ENCODE measurements at regions not wholly inside any gene's neighbourhood (a gene's known extent, or its start where the extent isn't known, plus 50 kb on each side); places are given as distances from the start of the nearest gene placed in this dataset.
"Not testable (repeated sequence)": the region's sequence is repeated elsewhere in the genome, so short reads cannot be mapped to it uniquely, and the experiment has no call there.

GRCh38 chr4:132669786-132670185, 479.3 kb upstream of the PCDH10 start:
- H3K9ac ChIP-seq (ENCODE audit: insufficient read length) = no peak overlapping the region

GRCh38 chr4:132670557-132670956, 478.5 kb upstream of the PCDH10 start:
- H3K4me3 ChIP-seq = no peak overlapping the region
- H3K9me3 ChIP-seq (ENCODE audit: low read depth, low read length) = no peaks in the 10 kb centered on the region
- TF ChIP-seq EZH2 (IDR thresholded peaks at IDR 0.05) (no peak), POLR2AphosphoS5 (IDR thresholded peaks at IDR 0.05; ENCODE audit: borderline replicate concordance, low read depth, low read length) (no peak), FOXP2 (optimal IDR thresholded peaks at IDR 0.05; ENCODE audit: control extremely low read depth, extremely low read length, insufficient read depth) (no peak)
- H3K9ac ChIP-seq (ENCODE audit: insufficient read length) = no peak overlapping the region
- H3K27ac ChIP-seq = no peak overlapping the region
- H3K36me3 ChIP-seq (ENCODE audit: insufficient read depth, low read length) = no peaks in the 10 kb centered on the region
- no peak for DNase-seq (ENCODE audit: low read depth, low spot score)

More at GRCh38 chr4:132669786-132670185, 479.3 kb upstream of the PCDH10 start:
- DNase-seq (ENCODE audit: low read depth, low spot score) = no peak
- H3K9me3 ChIP-seq (ENCODE audit: low read depth, low read length) = no peaks in the 10 kb centered on the region
- no peak overlapping the region for H3K4me3 ChIP-seq
- no peak overlapping the region for H3K27ac ChIP-seq
- no peaks in the 10 kb centered on the region for H3K36me3 ChIP-seq (ENCODE audit: insufficient read depth, low read length)
- no peak for TF ChIP-seq POLR2AphosphoS5 (IDR thresholded peaks at IDR 0.05; ENCODE audit: borderline replicate concordance, low read depth, low read length)
- TF ChIP-seq FOXP2 (optimal IDR thresholded peaks at IDR 0.05; ENCODE audit: control extremely low read depth, extremely low read length, insufficient read depth) = no peak
- no peak for TF ChIP-seq EZH2 (IDR thresholded peaks at IDR 0.05)

GRCh38 chr4:132683957-132684356, 465.1 kb upstream of the PCDH10 start:
- TF ChIP-seq FOXP2 (optimal IDR thresholded peaks at IDR 0.05; ENCODE audit: control extremely low read depth, extremely low read length, insufficient read depth) (no peak), POLR2AphosphoS5 (IDR thresholded peaks at IDR 0.05; ENCODE audit: borderline replicate concordance, low read depth, low read length) (no peak), EZH2 (IDR thresholded peaks at IDR 0.05) (no peak)
- no peak overlapping the region for H3K4me3 ChIP-seq
- DNase-seq (ENCODE audit: low read depth, low spot score) = no peak
- no peaks in the 10 kb centered on the region for H3K36me3 ChIP-seq (ENCODE audit: insufficient read depth, low read length)
- no peak overlapping the region for H3K27ac ChIP-seq
- H3K9me3 ChIP-seq (ENCODE audit: low read depth, low read length) = no peaks in the 10 kb centered on the region
- no peak overlapping the region for H3K9ac ChIP-seq (ENCODE audit: insufficient read length)

GRCh38 chr4:132691026-132691425, 458.1 kb upstream of the PCDH10 start:
- Histone ChIP-seq H3K27ac (no peak overlapping the region), H3K4me3 (no peak overlapping the region), H3K9ac (ENCODE audit: insufficient read length) (no peak overlapping the region), H3K36me3 (ENCODE audit: insufficient read depth, low read length) (no peaks in the 10 kb centered on the region), H3K9me3 (ENCODE audit: low read depth, low read length) (peaks cover 4% of the 10 kb centered on the region; the same call in 1 of the 2 replicates)
- TF ChIP-seq FOXP2 (optimal IDR thresholded peaks at IDR 0.05; ENCODE audit: control extremely low read depth, extremely low read length, insufficient read depth) (no peak), POLR2AphosphoS5 (IDR thresholded peaks at IDR 0.05; ENCODE audit: borderline replicate concordance, low read depth, low read length) (no peak), EZH2 (IDR thresholded peaks at IDR 0.05) (no peak)
- DNase-seq (ENCODE audit: low read depth, low spot score) = no peak

- Histone ChIP-seq H3K4me3 (no peak overlapping the region), H3K27ac (no peak overlapping the region), H3K9ac (ENCODE audit: insufficient read length) (no peak overlapping the region), H3K9me3 (ENCODE audit: low read depth, low read length) (peaks cover 4% of the 10 kb centered on the region; the same call in 1 of the 2 replicates), H3K36me3 (ENCODE audit: insufficient read depth, low read length) (no peaks in the 10 kb centered on the region)
- TF ChIP-seq FOXP2 (optimal IDR thresholded peaks at IDR 0.05; ENCODE audit: control extremely low read depth, extremely low read length, insufficient read depth) (no peak), EZH2 (IDR thresholded peaks at IDR 0.05) (no peak), POLR2AphosphoS5 (IDR thresholded peaks at IDR 0.05; ENCODE audit: borderline replicate concordance, low read depth, low read length) (no peak)
- no peak for DNase-seq (ENCODE audit: low read depth, low spot score)
Measured at GRCh38 chr4:132691668-132692067, 457.4 kb upstream of the PCDH10 start.

- H3K4me3 ChIP-seq = no peak overlapping the region
- H3K9ac ChIP-seq (ENCODE audit: insufficient read length) = no peak overlapping the region
- no peak for TF ChIP-seq EZH2 (IDR thresholded peaks at IDR 0.05)
- H3K27ac ChIP-seq = no peak overlapping the region
- no peaks in the 10 kb centered on the region for H3K36me3 ChIP-seq (ENCODE audit: insufficient read depth, low read length)
- H3K9me3 ChIP-seq (ENCODE audit: low read depth, low read length) = peaks cover 4% of the 10 kb centered on the region; the same call in 1 of the 2 replicates
- DNase-seq (ENCODE audit: low read depth, low spot score) = no peak
Measured at GRCh38 chr4:132694775-132695174, 454.3 kb upstream of the PCDH10 start.

GRCh38 chr4:132697505-132697904, 451.6 kb upstream of the PCDH10 start:
- DNase-seq (ENCODE audit: low read depth, low spot score); H3K4me3 ChIP-seq; H3K9ac ChIP-seq (ENCODE audit: insufficient read length); H3K27ac ChIP-seq; H3K9me3 ChIP-seq (ENCODE audit: low read depth, low read length); H3K36me3 ChIP-seq (ENCODE audit: insufficient read depth, low read length): not testable (repeated sequence)

GRCh38 chr4:132707955-132708354, 441.1 kb upstream of the PCDH10 start:
- no peak overlapping the region for H3K4me3 ChIP-seq
- no peaks in the 10 kb centered on the region for H3K36me3 ChIP-seq (ENCODE audit: insufficient read depth, low read length)
- H3K9ac ChIP-seq (ENCODE audit: insufficient read length) = no peak overlapping the region
- no peaks in the 10 kb centered on the region for H3K9me3 ChIP-seq (ENCODE audit: low read depth, low read length)
- no peak overlapping the region for H3K27ac ChIP-seq
- DNase-seq (ENCODE audit: low read depth, low spot score) = no peak
- TF ChIP-seq EZH2 (IDR thresholded peaks at IDR 0.05) = no peak
- TF ChIP-seq POLR2AphosphoS5 (IDR thresholded peaks at IDR 0.05; ENCODE audit: borderline replicate concordance, low read depth, low read length) = no peak
- TF ChIP-seq FOXP2 (optimal IDR thresholded peaks at IDR 0.05; ENCODE audit: control extremely low read depth, extremely low read length, insufficient read depth) = no peak

- no peak for DNase-seq (ENCODE audit: low read depth, low spot score)
- Histone ChIP-seq H3K9me3 (ENCODE audit: low read depth, low read length) (no peaks in the 10 kb centered on the region), H3K36me3 (ENCODE audit: insufficient read depth, low read length) (no peaks in the 10 kb centered on the region), H3K4me3 (no peak overlapping the region), H3K27ac (no peak overlapping the region), H3K9ac (ENCODE audit: insufficient read length) (no peak overlapping the region)
- TF ChIP-seq FOXP2 (optimal IDR thresholded peaks at IDR 0.05; ENCODE audit: control extremely low read depth, extremely low read length, insufficient read depth) = no peak
- no peak for TF ChIP-seq EZH2 (IDR thresholded peaks at IDR 0.05)
- TF ChIP-seq POLR2AphosphoS5 (IDR thresholded peaks at IDR 0.05; ENCODE audit: borderline replicate concordance, low read depth, low read length) = no peak
Measured at GRCh38 chr4:132709056-132709455, 440.0 kb upstream of the PCDH10 start.
